Neuronal stem cell (in vitro differentiated cells): ENCODE measurements at regions not wholly inside any gene's neighbourhood (a gene's known extent, or its start where the extent isn't known, plus 50 kb on each side); places are given as distances from the start of the nearest gene placed in this dataset.
A peak's percentile ranks its signal among the peaks of the same experiment; 100 is the strongest.

Source experiments
- DNase-seq: peaks from one replicate; pipeline ENCODE4 v3.0.0-alpha.2; 2013; ENCODE audit warnings: low spot score
- H2AFZ ChIP-seq: one replicate; pipeline ENCODE4 v1.6.1; 2013; ENCODE audit warnings: mild to moderate bottlenecking, low read length, inconsistent platforms
- H2AK5ac ChIP-seq: 2 replicates; pipeline ENCODE4 v1.6.1; 2013; ENCODE audit warnings: low read depth, mild to moderate bottlenecking, inconsistent platforms, low read length, moderate library complexity, mixed read lengths
- H2BK120ac ChIP-seq: 2 replicates; pipeline ENCODE4 v1.6.1; 2013; ENCODE audit warnings: low read depth, mild to moderate bottlenecking, inconsistent platforms, low read length, moderate library complexity, mixed read lengths
- H2BK12ac ChIP-seq: one replicate; pipeline ENCODE4 v1.6.1; 2013; ENCODE audit warnings: low read length, inconsistent platforms
- H2BK15ac ChIP-seq: 2 replicates; pipeline ENCODE4 v1.6.1; 2013; ENCODE audit warnings: mild to moderate bottlenecking, low read length, inconsistent platforms, mixed read lengths
- H2BK5ac ChIP-seq: one replicate; pipeline ENCODE4 v1.6.1; 2013; ENCODE audit warnings: inconsistent platforms, mild to moderate bottlenecking, low read length, moderate library complexity
- H3K14ac ChIP-seq: one replicate; pipeline ENCODE4 v1.6.1; 2013; ENCODE audit warnings: low read length, inconsistent platforms
- H3K18ac ChIP-seq: 2 replicates; pipeline ENCODE4 v1.6.1; 2013; ENCODE audit warnings: low read length, inconsistent platforms
- H3K23ac ChIP-seq: 2 replicates; pipeline ENCODE4 v1.6.1; 2013; ENCODE audit warnings: low read depth, mild to moderate bottlenecking, mixed read lengths, low read length, inconsistent platforms; ENCODE audit not compliant: poor library complexity
- H3K27ac ChIP-seq: replicated peaks from 3 replicates; pipeline ENCODE4 v1.5.1; 2013; ENCODE audit warnings: low read length, inconsistent platforms
- H3K27me3 ChIP-seq, 3 experiments: 2 replicates each; pipeline ENCODE4 v1.6.1; 2013; ENCODE audit warnings: low read length in 3 of 3, mild to moderate bottlenecking in 2 of 3, inconsistent platforms in 1 of 3, low read depth in 1 of 3, mixed read lengths in 1 of 3, moderate library complexity in 1 of 3; ENCODE audit not compliant: control insufficient read depth in 3 of 3, insufficient read depth in 3 of 3
- H3K36me3 ChIP-seq, 2 donors: replicated peaks in 1 of 2; 2 replicates each; pipeline ENCODE4 v1.6.1; 2013; ENCODE audit warnings: low read length in 2 of 2; ENCODE audit not compliant: control insufficient read depth in 2 of 2, insufficient read depth in 2 of 2
- H3K4ac ChIP-seq: 2 replicates; pipeline ENCODE4 v1.6.1; 2013; ENCODE audit warnings: inconsistent platforms, mild to moderate bottlenecking, low read length, moderate library complexity
- H3K4me1 ChIP-seq, 2 donors: 1 replicate in 1 of 2; 2 replicates in 1 of 2; pipeline ENCODE4 v1.6.1; 2013; ENCODE audit warnings: low read length in 2 of 2, low read depth in 1 of 2; ENCODE audit not compliant: control insufficient read depth in 2 of 2, insufficient read depth in 1 of 2
- H3K4me2 ChIP-seq: one replicate; pipeline ENCODE4 v1.6.1; 2013; ENCODE audit warnings: mild to moderate bottlenecking, low read length, inconsistent platforms; ENCODE audit not compliant: insufficient read depth, poor library complexity, severe bottlenecking
- H3K4me3 ChIP-seq, 2 donors: 2 replicates each; pipeline ENCODE4 v1.5.1; 2013; ENCODE audit warnings: low read length in 2 of 2, mild to moderate bottlenecking in 2 of 2, inconsistent platforms in 1 of 2, moderate library complexity in 1 of 2
- H3K79me1 ChIP-seq: one replicate; pipeline ENCODE4 v1.6.1; 2013; ENCODE audit warnings: low read depth, mild to moderate bottlenecking, inconsistent platforms, low read length, moderate library complexity
- H3K9ac ChIP-seq: one replicate; pipeline ENCODE4 v1.6.1; 2013; ENCODE audit warnings: mild to moderate bottlenecking, low read depth, low read length, inconsistent platforms; ENCODE audit not compliant: poor library complexity
- H3K9me3 ChIP-seq, 2 donors: replicated peaks in 1 of 2; 2 replicates each; pipeline versions ENCODE3 to v1.6.1; 2013; ENCODE audit warnings: low read length in 2 of 2, mild to moderate bottlenecking in 2 of 2, inconsistent platforms in 1 of 2, low read depth in 1 of 2, mixed read lengths in 1 of 2, moderate library complexity in 1 of 2; ENCODE audit not compliant: control insufficient read depth in 2 of 2, insufficient read depth in 1 of 2
- H4K8ac ChIP-seq: one replicate; pipeline ENCODE4 v1.6.1; 2013; ENCODE audit warnings: low read depth, mild to moderate bottlenecking, inconsistent platforms, low read length, moderate library complexity
- H4K91ac ChIP-seq: one replicate; pipeline ENCODE4 v1.6.1; 2013; ENCODE audit warnings: low read length, low read depth, mild to moderate bottlenecking, inconsistent platforms; ENCODE audit not compliant: poor library complexity
- WGBS, 2 donors: extraction: QIAGEN DNeasy Blood & Tissue Kit; methylation state at CpG; one replicate each; pipeline ENCODE4 v1.1.7; 2013; ENCODE audit warnings: missing lambda C conversion rate in 2 of 2, mixed read lengths in 1 of 2; ENCODE audit not compliant: insufficient read length in 2 of 2, insufficient replicate concordance in 1 of 2; ENCODE audit errors: extremely low coverage in 2 of 2; 5-methylcytosine and 5-hydroxymethylcytosine counted together

GRCh38 chr16:73289232-73289631, 241.3 kb upstream of the ZFHX3 start:
- Histone ChIP-seq H3K23ac (no peak overlapping the region), H2BK120ac (no peak overlapping the region), H3K9me3 (no peaks in the 10 kb centered on the region), H3K4me2 (no peak overlapping the region), H3K4me1 (peaks cover 0 to 9% of the 10 kb centered on the region in 2 donors), H2AFZ (peak overlapping the region; percentile 33), H2AK5ac (no peak overlapping the region), H2BK12ac (no peak overlapping the region), H3K79me1 (no peaks in the 10 kb centered on the region), H3K9ac (peak overlapping the region; percentile 2), H3K27me3 (no peaks in the 10 kb centered on the region), H2BK15ac (no peak overlapping the region), H2BK5ac (no peak overlapping the region), H3K18ac (no peak overlapping the region), H3K36me3 (no peaks in the 10 kb centered on the region), H4K8ac (no peak overlapping the region), H3K27ac (no peak overlapping the region), H3K4me3 (no peak overlapping the region), H3K14ac (no peak overlapping the region), H3K4ac (no peak overlapping the region), H4K91ac (no peak overlapping the region)
- no CpG with 5 or more reads among the region's 4 CpGs for WGBS, 2 donors
- no peak for DNase-seq

- H4K91ac ChIP-seq = no peak overlapping the region
- peaks cover 0 to 9% of the 10 kb centered on the region in 2 donors for H3K4me1 ChIP-seq
- no peak overlapping the region for H2BK120ac ChIP-seq
- no peak overlapping the region for H3K27ac ChIP-seq
- no peak overlapping the region for H3K9ac ChIP-seq
- no CpG with 5 or more reads among the region's 21 CpGs for WGBS, 2 donors
- H3K27me3 ChIP-seq = no peaks in the 10 kb centered on the region
- H3K23ac ChIP-seq = no peak overlapping the region
- no peaks in the 10 kb centered on the region for H3K9me3 ChIP-seq
- no peak overlapping the region for H3K18ac ChIP-seq
- no peaks in the 10 kb centered on the region for H3K36me3 ChIP-seq
- no peak overlapping the region for H3K4me2 ChIP-seq
- no peak overlapping the region for H4K8ac ChIP-seq
- no peak for DNase-seq
- no peak overlapping the region for H3K4ac ChIP-seq
- H2AK5ac ChIP-seq = no peak overlapping the region
- H3K14ac ChIP-seq = no peak overlapping the region
- peak overlapping the region; percentile 33 for H2AFZ ChIP-seq
- H2BK5ac ChIP-seq = no peak overlapping the region
- H2BK15ac ChIP-seq = no peak overlapping the region
- no peak overlapping the region for H2BK12ac ChIP-seq
- H3K79me1 ChIP-seq = no peaks in the 10 kb centered on the region
- H3K4me3 ChIP-seq = no peak overlapping the region
Observed at GRCh38 chr16:73288520-73288919, 240.6 kb upstream of the ZFHX3 start.

GRCh38 chr16:73287859-73288405, 240.0 kb upstream of the ZFHX3 start:
- Histone ChIP-seq H4K91ac (no peak overlapping the region), H3K4ac (no peak overlapping the region), H3K27ac (no peak overlapping the region), H3K36me3 (no peaks in the 10 kb centered on the region), H3K4me3 (no peak overlapping the region), H3K9ac (peak overlapping the region; percentile 24), H3K18ac (peak overlapping the region; percentile 72), H2AFZ (no peak overlapping the region), H2BK5ac (no peak overlapping the region), H2BK120ac (peak overlapping the region; percentile 69), H3K4me1 (peaks cover 0 to 9% of the 10 kb centered on the region in 2 donors), H2AK5ac (peak overlapping the region; percentile 23), H3K23ac (no peak overlapping the region), H3K4me2 (no peak overlapping the region), H2BK12ac (no peak overlapping the region), H4K8ac (no peak overlapping the region), H3K14ac (peak overlapping the region; percentile 92), H2BK15ac (peak overlapping the region; percentile 20), H3K9me3 (no peaks in the 10 kb centered on the region), H3K27me3 (no peaks in the 10 kb centered on the region), H3K79me1 (no peaks in the 10 kb centered on the region)
- WGBS, 2 donors = no CpG with 5 or more reads among the region's 10 CpGs
- no peak for DNase-seq

- H3K4ac ChIP-seq = peak overlapping the region; percentile 90
- H2BK5ac ChIP-seq = no peak overlapping the region
- no peaks in the 10 kb centered on the region for H3K27me3 ChIP-seq
- H4K91ac ChIP-seq = peak overlapping the region; percentile 96
- H2AFZ ChIP-seq = peak overlapping the region; percentile 36
- H3K4me2 ChIP-seq = no peak overlapping the region
- peak overlapping the region; percentile 47 for H2BK12ac ChIP-seq
- H3K27ac ChIP-seq = no peak overlapping the region
- peak overlapping the region; percentile 36 for H2AK5ac ChIP-seq
- H3K4me1 ChIP-seq = peaks cover 0 to 9% of the 10 kb centered on the region in 2 donors
- no peak for DNase-seq
- no peaks in the 10 kb centered on the region for H3K9me3 ChIP-seq
- peak overlapping the region; percentile 54 for H4K8ac ChIP-seq
- peak overlapping the region in 1 of 2 donors; percentile 16 for H3K4me3 ChIP-seq
- H3K23ac ChIP-seq = peak overlapping the region; percentile 94
- WGBS, 2 donors = no CpG with 5 or more reads among the region's 14 CpGs
- H3K36me3 ChIP-seq = no peaks in the 10 kb centered on the region
- peak overlapping the region; percentile 24 for H3K9ac ChIP-seq
- peak overlapping the region; percentile 22 for H2BK120ac ChIP-seq
- H2BK15ac ChIP-seq = peak overlapping the region; percentile 63
- H3K14ac ChIP-seq = peak overlapping the region; percentile 72
- H3K79me1 ChIP-seq = no peaks in the 10 kb centered on the region
- H3K18ac ChIP-seq = peak overlapping the region; percentile 38
Observed at GRCh38 chr16:73286346-73287267, 238.7 kb upstream of the ZFHX3 start.
